Activated T-cell treated with anti-CD3 and anti-CD28 coated beads for 24 hours (primary cell): ENCODE measurements at regions not wholly inside any gene's neighbourhood (a gene's known extent, or its start where the extent isn't known, plus 50 kb on each side); places are given as distances from the start of the nearest gene placed in this dataset.

Experiments used
- DNase-seq: peaks from one replicate; pipeline ENCODE4 v3.0.0-alpha.2; 2020; ENCODE audit warnings: low read depth

- no peak for DNase-seq
Observed at GRCh38 chr3:117616227-117616626, 906.6 kb downstream of the TUSC7 start.

- no peak for DNase-seq
Observed at GRCh38 chr3:117617906-117618305, 908.3 kb downstream of the TUSC7 start.

GRCh38 chr3:117618462-117618861 is 908.9 kb downstream of the TUSC7 start:
- DNase-seq = no peak

- DNase-seq = no peak
Observed at GRCh38 chr3:117619805-117620204, 910.2 kb downstream of the TUSC7 start.

- DNase-seq = no peak
Observed at GRCh38 chr3:117622171-117622841, 912.7 kb downstream of the TUSC7 start.

GRCh38 chr3:117624424-117624823 is 914.8 kb downstream of the TUSC7 start:
- no peak for DNase-seq

- DNase-seq = no peak
Observed at GRCh38 chr3:117625174-117625573, 915.6 kb downstream of the TUSC7 start.

GRCh38 chr3:117626577-117626976 is 917.0 kb downstream of the TUSC7 start:
- no peak for DNase-seq

- no peak for DNase-seq
Observed at GRCh38 chr3:117628823-117629291, 919.3 kb downstream of the TUSC7 start.

- DNase-seq = no peak
Observed at GRCh38 chr3:117629505-117629904, 919.9 kb downstream of the TUSC7 start.

- DNase-seq = no peak
Observed at GRCh38 chr3:117630469-117630868, 920.9 kb downstream of the TUSC7 start.

- DNase-seq = no peak
Observed at GRCh38 chr3:117630885-117631284, 921.3 kb downstream of the TUSC7 start.

- DNase-seq = no peak
Observed at GRCh38 chr3:117631781-117632180, 922.2 kb downstream of the TUSC7 start.

GRCh38 chr3:117632191-117632590 is 922.6 kb downstream of the TUSC7 start:
- DNase-seq = no peak

GRCh38 chr3:117633207-117633606 is 923.6 kb downstream of the TUSC7 start:
- no peak for DNase-seq

- no peak for DNase-seq
Observed at GRCh38 chr3:117637666-117638065, 928.1 kb downstream of the TUSC7 start.

GRCh38 chr3:117644203-117644602 is 934.6 kb downstream of the TUSC7 start:
- DNase-seq = no peak

- no peak for DNase-seq
Observed at GRCh38 chr3:117645561-117646242, 936.1 kb downstream of the TUSC7 start.

- DNase-seq = no peak
Observed at GRCh38 chr3:117647435-117647834, 937.9 kb downstream of the TUSC7 start.

GRCh38 chr3:117651246-117651645 is 941.7 kb downstream of the TUSC7 start:
- no peak for DNase-seq

- no peak for DNase-seq
Observed at GRCh38 chr3:117656391-117656790, 946.8 kb downstream of the TUSC7 start.

GRCh38 chr3:117657278-117657677 is 947.7 kb downstream of the TUSC7 start:
- DNase-seq = no peak

GRCh38 chr3:117660941-117661817 is 951.6 kb downstream of the TUSC7 start:
- no peak for DNase-seq
